GM23338 (cell line): ENCODE measurements at regions not wholly inside any gene's neighbourhood (a gene's known extent, or its start where the extent isn't known, plus 50 kb on each side); places are given as distances from the start of the nearest gene placed in this dataset.

Source experiments
- ATAC-seq: fragments of 200-7000 bp; cut with Tn5 transposase; 3 replicates; pipeline ENCODE4 v1.9.1; 2020
- DNase-seq: peaks from one replicate; pipeline ENCODE4 v3.0.0-alpha.2; 2015; ENCODE audit warnings: low spot score
- H2AFZ ChIP-seq: fragments of 200-600 bp; sonication (generic); 2 replicates; pipeline ENCODE4 v1.8.0; 2016; ENCODE audit warnings: antibody characterized with exemption, mild to moderate bottlenecking, moderate library complexity
- H3F3A ChIP-seq: fragments of 200-600 bp; sonication (generic); replicated peaks from 2 replicates; pipeline ENCODE4 v1.8.0; 2017; ENCODE audit warnings: antibody characterized with exemption, mixed run types, low read depth
- H3K27ac ChIP-seq: fragments of 200-600 bp; sonication (generic); 2 replicates; pipeline ENCODE4 v1.6.1; 2016; ENCODE audit warnings: low read depth
- H3K27me3 ChIP-seq: fragments of 200-600 bp; sonication (generic); 2 replicates; pipeline ENCODE4 v1.8.0; 2016; ENCODE audit warnings: mild to moderate bottlenecking, mixed run types, moderate library complexity; ENCODE audit not compliant: insufficient read depth
- H3K36me3 ChIP-seq: fragments of 200-600 bp; sonication (generic); 2 replicates; pipeline ENCODE4 v1.8.0; 2016; ENCODE audit warnings: mild to moderate bottlenecking; ENCODE audit not compliant: insufficient read depth
- H3K4me1 ChIP-seq: fragments of 200-600 bp; sonication (generic); 2 replicates; pipeline ENCODE4 v1.8.0; 2016; ENCODE audit warnings: mild to moderate bottlenecking, moderate library complexity; ENCODE audit not compliant: insufficient read depth
- H3K4me2 ChIP-seq: fragments of 200-600 bp; sonication (generic); 2 replicates; pipeline ENCODE4 v1.7.1; 2017; ENCODE audit warnings: mixed run types
- H3K4me3 ChIP-seq: fragments of 200-600 bp; sonication (generic); 2 replicates; pipeline ENCODE4 v1.6.1; 2016; ENCODE audit warnings: mixed run types
- H3K79me2 ChIP-seq: fragments of 200-600 bp; sonication (generic); replicated peaks from 2 replicates; pipeline ENCODE4 v1.8.0; 2017; ENCODE audit warnings: mild to moderate bottlenecking; ENCODE audit not compliant: insufficient read depth
- H3K9me2 ChIP-seq: fragments of 200-600 bp; sonication (generic); 2 replicates; pipeline ENCODE4 v1.8.0; 2017; ENCODE audit not compliant: insufficient read depth
- H4K20me1 ChIP-seq: fragments of 200-600 bp; sonication (generic); replicated peaks from 2 replicates; pipeline ENCODE4 v1.8.0; 2017; ENCODE audit warnings: mild to moderate bottlenecking; ENCODE audit not compliant: insufficient read depth
- H3K27ac Mint-ChIP-seq: 2 replicates; pipeline ENCODE4 v1.8.0; 2020; ENCODE audit warnings: inconsistent platforms, mild to moderate bottlenecking, moderate library complexity, mixed read lengths
- H3K27me3 Mint-ChIP-seq: 3 replicates; pipeline ENCODE4 v1.8.0; 2022; ENCODE audit warnings: low read depth, mild to moderate bottlenecking, moderate library complexity, mixed read lengths, inconsistent platforms; ENCODE audit not compliant: insufficient read depth, poor library complexity
- H3K36me3 Mint-ChIP-seq: 3 replicates; pipeline ENCODE4 v1.8.0; 2021; ENCODE audit warnings: low read depth, mild to moderate bottlenecking, inconsistent platforms, moderate library complexity, mixed read lengths
- H3K4me1 Mint-ChIP-seq: 3 replicates; pipeline ENCODE4 v1.8.0; 2020; ENCODE audit warnings: mild to moderate bottlenecking, inconsistent platforms, mixed read lengths
- H3K4me3 Mint-ChIP-seq: 3 replicates; pipeline ENCODE4 v1.8.0; 2021; ENCODE audit warnings: moderate library complexity, mild to moderate bottlenecking, inconsistent platforms, mixed read lengths
- H3K9me3 Mint-ChIP-seq: 3 replicates; pipeline ENCODE4 v1.8.0; 2020; ENCODE audit warnings: moderate library complexity, mild to moderate bottlenecking, inconsistent platforms, mixed read lengths
- CREB1 ChIP-seq: fragments of 250-450 bp; sonication (Bioruptor Pico); IDR thresholded peaks from 2 replicates; pipeline ENCODE4 v1.5.0; 2020; ENCODE audit warnings: low read depth, mild to moderate bottlenecking, moderate library complexity
- EZH2 ChIP-seq: fragments of 200-600 bp; sonication (generic); IDR thresholded peaks from one replicate; pipeline ENCODE4 v1.8.0; 2017; ENCODE audit warnings: antibody characterized with exemption, mild to moderate bottlenecking, low read depth; ENCODE audit not compliant: unreplicated experiment
- NANOG ChIP-seq: IDR thresholded peaks from 2 replicates; pipeline ENCODE4 v1.6.1; 2016; ENCODE audit warnings: antibody characterized with exemption, borderline replicate concordance
- ZNF114 ChIP-seq: fragments of 250-450 bp; sonication (Bioruptor Pico); IDR thresholded peaks from 2 replicates; pipeline ENCODE4 v1.5.0; 2020; ENCODE audit warnings: mild to moderate bottlenecking, moderate library complexity
- ZNF331 ChIP-seq: fragments of 250-450 bp; sonication (Bioruptor Pico); IDR thresholded peaks from 2 replicates; pipeline ENCODE4 v1.5.0; 2020; ENCODE audit warnings: low read depth, mild to moderate bottlenecking, moderate library complexity
- TF ChIP-seq, protein P1 (sequence below): IDR thresholded peaks from one replicate; pipeline ENCODE4 v1.6.1; 2018; ENCODE audit warnings: antibody characterized with exemption; ENCODE audit not compliant: unreplicated experiment
- TF ChIP-seq, protein P2 (sequence below): IDR thresholded peaks from 2 replicates; pipeline ENCODE4 v1.6.1; 2016; ENCODE audit warnings: antibody characterized with exemption
- TF ChIP-seq, protein P3 (sequence below), 2 experiments: fragments of 200-600 bp in 1 of 2; sonication (generic) in 1 of 2; conservative IDR thresholded peaks; 2 replicates each; pipeline versions ENCODE4 v1.5.1 to v1.6.1; 2016 to 2017; ENCODE audit warnings: antibody characterized with exemption in 2 of 2, low read depth in 2 of 2, mild to moderate bottlenecking in 2 of 2, moderate library complexity in 1 of 2
- TF ChIP-seq, protein P4 (sequence below): fragments of 250-450 bp; sonication (Bioruptor Pico); IDR thresholded peaks from 2 replicates; pipeline ENCODE4 v1.5.0; 2020; ENCODE audit warnings: mild to moderate bottlenecking, moderate library complexity

DNA sequence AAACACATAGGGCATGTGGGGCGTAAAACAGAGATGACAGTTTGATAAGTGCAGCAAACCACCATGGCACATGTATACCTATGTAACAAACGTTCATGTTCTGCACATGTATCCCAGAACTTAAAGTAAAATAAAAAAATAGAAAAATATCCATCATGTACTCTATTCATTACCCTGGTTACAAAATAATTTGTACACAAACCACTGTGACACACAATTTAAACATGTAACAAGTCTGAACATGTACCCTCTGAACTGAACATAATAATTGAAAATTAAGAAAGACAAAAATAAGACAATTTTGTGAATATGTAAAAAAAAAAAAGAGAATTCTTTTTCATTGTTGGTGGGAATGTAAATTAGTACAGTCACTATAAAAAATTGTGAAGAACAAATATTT, 379.2 kb downstream of the KDM5D start (continued):
- TF ChIP-seq, protein P1, sequence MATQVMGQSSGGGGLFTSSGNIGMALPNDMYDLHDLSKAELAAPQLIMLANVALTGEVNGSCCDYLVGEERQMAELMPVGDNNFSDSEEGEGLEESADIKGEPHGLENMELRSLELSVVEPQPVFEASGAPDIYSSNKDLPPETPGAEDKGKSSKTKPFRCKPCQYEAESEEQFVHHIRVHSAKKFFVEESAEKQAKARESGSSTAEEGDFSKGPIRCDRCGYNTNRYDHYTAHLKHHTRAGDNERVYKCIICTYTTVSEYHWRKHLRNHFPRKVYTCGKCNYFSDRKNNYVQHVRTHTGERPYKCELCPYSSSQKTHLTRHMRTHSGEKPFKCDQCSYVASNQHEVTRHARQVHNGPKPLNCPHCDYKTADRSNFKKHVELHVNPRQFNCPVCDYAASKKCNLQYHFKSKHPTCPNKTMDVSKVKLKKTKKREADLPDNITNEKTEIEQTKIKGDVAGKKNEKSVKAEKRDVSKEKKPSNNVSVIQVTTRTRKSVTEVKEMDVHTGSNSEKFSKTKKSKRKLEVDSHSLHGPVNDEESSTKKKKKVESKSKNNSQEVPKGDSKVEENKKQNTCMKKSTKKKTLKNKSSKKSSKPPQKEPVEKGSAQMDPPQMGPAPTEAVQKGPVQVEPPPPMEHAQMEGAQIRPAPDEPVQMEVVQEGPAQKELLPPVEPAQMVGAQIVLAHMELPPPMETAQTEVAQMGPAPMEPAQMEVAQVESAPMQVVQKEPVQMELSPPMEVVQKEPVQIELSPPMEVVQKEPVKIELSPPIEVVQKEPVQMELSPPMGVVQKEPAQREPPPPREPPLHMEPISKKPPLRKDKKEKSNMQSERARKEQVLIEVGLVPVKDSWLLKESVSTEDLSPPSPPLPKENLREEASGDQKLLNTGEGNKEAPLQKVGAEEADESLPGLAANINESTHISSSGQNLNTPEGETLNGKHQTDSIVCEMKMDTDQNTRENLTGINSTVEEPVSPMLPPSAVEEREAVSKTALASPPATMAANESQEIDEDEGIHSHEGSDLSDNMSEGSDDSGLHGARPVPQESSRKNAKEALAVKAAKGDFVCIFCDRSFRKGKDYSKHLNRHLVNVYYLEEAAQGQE: no peak

DNA sequence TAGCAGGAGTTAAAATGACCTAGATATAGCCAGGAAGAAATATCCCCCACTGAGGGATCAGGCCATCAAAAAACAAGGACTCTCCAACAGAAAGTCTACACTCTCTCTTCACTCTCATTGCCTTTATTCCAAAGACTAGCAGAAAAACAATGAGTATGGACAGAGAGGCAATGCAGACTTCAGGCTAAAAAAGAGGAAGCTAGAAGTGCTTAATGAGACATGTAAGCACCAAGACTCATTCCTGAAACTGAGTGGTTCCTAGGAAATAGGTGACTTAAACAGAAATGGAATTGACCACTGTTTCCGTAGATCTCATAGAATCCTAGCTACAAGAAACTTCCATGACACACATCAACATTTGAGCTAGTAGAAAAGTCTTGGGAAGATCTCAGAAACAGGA, 387.3 kb downstream of the KDM5D start:
- Histone ChIP-seq H3K27ac (no peak overlapping the region), H4K20me1 (no peaks in the 10 kb centered on the region), H2AFZ (no peak overlapping the region), H3K27me3 (no peaks in the 10 kb centered on the region), H3K36me3 (no peaks in the 10 kb centered on the region), H3K9me2 (no peaks in the 10 kb centered on the region), H3K4me2 (no peak overlapping the region), H3K4me3 (no peak overlapping the region), H3K4me1 (no peaks in the 10 kb centered on the region), H3K79me2 (no peaks in the 10 kb centered on the region), H3F3A (no peaks in the 10 kb centered on the region)
- no peaks in the 10 kb centered on the region for H3K36me3 Mint-ChIP-seq
- no peak for DNase-seq
- no peak overlapping the region for H3K27ac Mint-ChIP-seq
- no peaks in the 10 kb centered on the region for H3K9me3 Mint-ChIP-seq
- H3K4me1 Mint-ChIP-seq: peaks cover 3% of the 10 kb centered on the region; the same call in 1 of the 3 replicates
- no peak overlapping the region for H3K4me3 Mint-ChIP-seq
- ATAC-seq: no peak
- peaks cover 2% of the 10 kb centered on the region for H3K27me3 Mint-ChIP-seq
- no peak for TF ChIP-seq NANOG
- TF ChIP-seq, protein P1: no peak
- TF ChIP-seq ZNF331 (CRISPR knock-in tag): no peak
- TF ChIP-seq, protein P2, sequence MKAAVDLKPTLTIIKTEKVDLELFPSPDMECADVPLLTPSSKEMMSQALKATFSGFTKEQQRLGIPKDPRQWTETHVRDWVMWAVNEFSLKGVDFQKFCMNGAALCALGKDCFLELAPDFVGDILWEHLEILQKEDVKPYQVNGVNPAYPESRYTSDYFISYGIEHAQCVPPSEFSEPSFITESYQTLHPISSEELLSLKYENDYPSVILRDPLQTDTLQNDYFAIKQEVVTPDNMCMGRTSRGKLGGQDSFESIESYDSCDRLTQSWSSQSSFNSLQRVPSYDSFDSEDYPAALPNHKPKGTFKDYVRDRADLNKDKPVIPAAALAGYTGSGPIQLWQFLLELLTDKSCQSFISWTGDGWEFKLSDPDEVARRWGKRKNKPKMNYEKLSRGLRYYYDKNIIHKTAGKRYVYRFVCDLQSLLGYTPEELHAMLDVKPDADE: no peak
- TF ChIP-seq EZH2: no peak
- TF ChIP-seq, protein P3, sequence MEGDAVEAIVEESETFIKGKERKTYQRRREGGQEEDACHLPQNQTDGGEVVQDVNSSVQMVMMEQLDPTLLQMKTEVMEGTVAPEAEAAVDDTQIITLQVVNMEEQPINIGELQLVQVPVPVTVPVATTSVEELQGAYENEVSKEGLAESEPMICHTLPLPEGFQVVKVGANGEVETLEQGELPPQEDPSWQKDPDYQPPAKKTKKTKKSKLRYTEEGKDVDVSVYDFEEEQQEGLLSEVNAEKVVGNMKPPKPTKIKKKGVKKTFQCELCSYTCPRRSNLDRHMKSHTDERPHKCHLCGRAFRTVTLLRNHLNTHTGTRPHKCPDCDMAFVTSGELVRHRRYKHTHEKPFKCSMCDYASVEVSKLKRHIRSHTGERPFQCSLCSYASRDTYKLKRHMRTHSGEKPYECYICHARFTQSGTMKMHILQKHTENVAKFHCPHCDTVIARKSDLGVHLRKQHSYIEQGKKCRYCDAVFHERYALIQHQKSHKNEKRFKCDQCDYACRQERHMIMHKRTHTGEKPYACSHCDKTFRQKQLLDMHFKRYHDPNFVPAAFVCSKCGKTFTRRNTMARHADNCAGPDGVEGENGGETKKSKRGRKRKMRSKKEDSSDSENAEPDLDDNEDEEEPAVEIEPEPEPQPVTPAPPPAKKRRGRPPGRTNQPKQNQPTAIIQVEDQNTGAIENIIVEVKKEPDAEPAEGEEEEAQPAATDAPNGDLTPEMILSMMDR (conservative IDR thresholded peaks at IDR 0.05; ENCODE audit: low read depth in 2 of 2): no peak
- TF ChIP-seq, protein P4, sequence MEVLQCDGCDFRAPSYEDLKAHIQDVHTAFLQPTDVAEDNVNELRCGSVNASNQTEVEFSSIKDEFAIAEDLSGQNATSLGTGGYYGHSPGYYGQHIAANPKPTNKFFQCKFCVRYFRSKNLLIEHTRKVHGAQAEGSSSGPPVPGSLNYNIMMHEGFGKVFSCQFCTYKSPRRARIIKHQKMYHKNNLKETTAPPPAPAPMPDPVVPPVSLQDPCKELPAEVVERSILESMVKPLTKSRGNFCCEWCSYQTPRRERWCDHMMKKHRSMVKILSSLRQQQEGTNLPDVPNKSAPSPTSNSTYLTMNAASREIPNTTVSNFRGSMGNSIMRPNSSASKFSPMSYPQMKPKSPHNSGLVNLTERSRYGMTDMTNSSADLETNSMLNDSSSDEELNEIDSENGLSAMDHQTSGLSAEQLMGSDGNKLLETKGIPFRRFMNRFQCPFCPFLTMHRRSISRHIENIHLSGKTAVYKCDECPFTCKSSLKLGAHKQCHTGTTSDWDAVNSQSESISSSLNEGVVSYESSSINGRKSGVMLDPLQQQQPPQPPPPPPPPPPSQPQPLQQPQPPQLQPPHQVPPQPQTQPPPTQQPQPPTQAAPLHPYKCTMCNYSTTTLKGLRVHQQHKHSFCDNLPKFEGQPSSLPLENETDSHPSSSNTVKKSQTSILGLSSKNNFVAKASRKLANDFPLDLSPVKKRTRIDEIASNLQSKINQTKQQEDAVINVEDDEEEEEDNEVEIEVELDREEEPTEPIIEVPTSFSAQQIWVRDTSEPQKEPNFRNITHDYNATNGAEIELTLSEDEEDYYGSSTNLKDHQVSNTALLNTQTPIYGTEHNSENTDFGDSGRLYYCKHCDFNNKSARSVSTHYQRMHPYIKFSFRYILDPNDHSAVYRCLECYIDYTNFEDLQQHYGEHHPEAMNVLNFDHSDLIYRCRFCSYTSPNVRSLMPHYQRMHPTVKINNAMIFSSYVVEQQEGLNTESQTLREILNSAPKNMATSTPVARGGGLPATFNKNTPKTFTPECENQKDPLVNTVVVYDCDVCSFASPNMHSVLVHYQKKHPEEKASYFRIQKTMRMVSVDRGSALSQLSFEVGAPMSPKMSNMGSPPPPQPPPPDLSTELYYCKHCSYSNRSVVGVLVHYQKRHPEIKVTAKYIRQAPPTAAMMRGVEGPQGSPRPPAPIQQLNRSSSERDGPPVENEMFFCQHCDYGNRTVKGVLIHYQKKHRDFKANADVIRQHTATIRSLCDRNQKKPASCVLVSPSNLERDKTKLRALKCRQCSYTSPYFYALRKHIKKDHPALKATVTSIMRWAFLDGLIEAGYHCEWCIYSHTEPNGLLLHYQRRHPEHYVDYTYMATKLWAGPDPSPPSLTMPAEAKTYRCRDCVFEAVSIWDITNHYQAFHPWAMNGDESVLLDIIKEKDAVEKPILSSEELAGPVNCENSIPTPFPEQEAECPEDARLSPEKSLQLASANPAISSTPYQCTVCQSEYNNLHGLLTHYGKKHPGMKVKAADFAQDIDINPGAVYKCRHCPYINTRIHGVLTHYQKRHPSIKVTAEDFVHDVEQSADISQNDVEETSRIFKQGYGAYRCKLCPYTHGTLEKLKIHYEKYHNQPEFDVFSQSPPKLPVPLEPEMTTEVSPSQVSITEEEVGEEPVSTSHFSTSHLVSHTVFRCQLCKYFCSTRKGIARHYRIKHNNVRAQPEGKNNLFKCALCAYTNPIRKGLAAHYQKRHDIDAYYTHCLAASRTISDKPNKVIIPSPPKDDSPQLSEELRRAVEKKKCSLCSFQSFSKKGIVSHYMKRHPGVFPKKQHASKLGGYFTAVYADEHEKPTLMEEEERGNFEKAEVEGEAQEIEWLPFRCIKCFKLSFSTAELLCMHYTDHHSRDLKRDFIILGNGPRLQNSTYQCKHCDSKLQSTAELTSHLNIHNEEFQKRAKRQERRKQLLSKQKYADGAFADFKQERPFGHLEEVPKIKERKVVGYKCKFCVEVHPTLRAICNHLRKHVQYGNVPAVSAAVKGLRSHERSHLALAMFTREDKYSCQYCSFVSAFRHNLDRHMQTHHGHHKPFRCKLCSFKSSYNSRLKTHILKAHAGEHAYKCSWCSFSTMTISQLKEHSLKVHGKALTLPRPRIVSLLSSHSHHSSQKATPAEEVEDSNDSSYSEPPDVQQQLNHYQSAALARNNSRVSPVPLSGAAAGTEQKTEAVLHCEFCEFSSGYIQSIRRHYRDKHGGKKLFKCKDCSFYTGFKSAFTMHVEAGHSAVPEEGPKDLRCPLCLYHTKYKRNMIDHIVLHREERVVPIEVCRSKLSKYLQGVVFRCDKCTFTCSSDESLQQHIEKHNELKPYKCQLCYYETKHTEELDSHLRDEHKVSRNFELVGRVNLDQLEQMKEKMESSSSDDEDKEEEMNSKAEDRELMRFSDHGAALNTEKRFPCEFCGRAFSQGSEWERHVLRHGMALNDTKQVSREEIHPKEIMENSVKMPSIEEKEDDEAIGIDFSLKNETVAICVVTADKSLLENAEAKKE (CRISPR knock-in tag): no peak
- no peak for TF ChIP-seq CREB1 (CRISPR knock-in tag)
- TF ChIP-seq ZNF114 (CRISPR knock-in tag): no peak
